Adipocyte (in vitro differentiated cells): ENCODE measurements at regions not wholly inside any gene's neighbourhood (a gene's known extent, or its start where the extent isn't known, plus 50 kb on each side); places are given as distances from the start of the nearest gene placed in this dataset.

Source experiments
- DNase-seq: peaks from one replicate; pipeline ENCODE4 v3.0.0-alpha.2; 2015; ENCODE audit warnings: low read depth
- H3K27me3 ChIP-seq: replicated peaks from 2 replicates; pipeline ENCODE4 v1.7.0; 2013; ENCODE audit warnings: mild to moderate bottlenecking, low read length, moderate library complexity; ENCODE audit not compliant: control insufficient read depth, insufficient read depth
- H3K36me3 ChIP-seq: 2 replicates; pipeline ENCODE4 v1.7.0; 2013; ENCODE audit warnings: low read length, mild to moderate bottlenecking, moderate library complexity; ENCODE audit not compliant: control insufficient read depth, insufficient read depth, severe bottlenecking
- H3K4me1 ChIP-seq: 2 replicates; pipeline ENCODE4 v1.7.0; 2013; ENCODE audit warnings: mild to moderate bottlenecking, low read length, moderate library complexity; ENCODE audit not compliant: control insufficient read depth, insufficient read depth
- H3K4me3 ChIP-seq: 2 replicates; pipeline ENCODE4 v1.7.0; 2013; ENCODE audit warnings: mild to moderate bottlenecking, low read length, moderate library complexity
- H3K9ac ChIP-seq: 2 replicates; pipeline ENCODE4 v1.7.0; 2013; ENCODE audit warnings: mild to moderate bottlenecking, low read length, moderate library complexity
- H3K9me3 ChIP-seq: 2 replicates; pipeline ENCODE4 v1.7.0; 2013; ENCODE audit warnings: mild to moderate bottlenecking, low read length, moderate library complexity; ENCODE audit not compliant: control insufficient read depth

DNA sequence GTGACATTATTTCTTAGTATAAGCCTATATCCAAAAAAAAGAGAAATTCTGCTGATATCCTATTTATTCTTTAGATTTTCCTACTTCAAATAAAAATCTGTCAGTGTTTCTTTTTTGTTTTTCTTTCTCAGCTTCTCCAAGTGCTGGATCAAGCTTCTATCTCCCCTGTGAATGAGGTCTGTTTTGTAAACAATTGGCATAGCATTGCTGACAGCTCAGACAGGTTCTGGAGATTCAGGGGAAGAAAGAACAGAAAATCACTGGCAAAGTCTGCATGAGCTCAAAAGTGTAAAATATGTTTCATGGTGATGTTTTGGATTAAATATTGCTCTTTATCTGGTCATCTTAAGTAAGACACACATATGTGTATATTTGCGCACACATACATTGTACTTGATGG, 492.0 kb upstream of the IGFBP7 start:
- no peaks in the 10 kb centered on the region for H3K9me3 ChIP-seq
- H3K4me1 ChIP-seq = no peaks in the 10 kb centered on the region
- H3K9ac ChIP-seq = no peak overlapping the region
- DNase-seq = no peak
- no peaks in the 10 kb centered on the region for H3K36me3 ChIP-seq
- no peak overlapping the region for H3K4me3 ChIP-seq
- H3K27me3 ChIP-seq = no peaks in the 10 kb centered on the region

DNA sequence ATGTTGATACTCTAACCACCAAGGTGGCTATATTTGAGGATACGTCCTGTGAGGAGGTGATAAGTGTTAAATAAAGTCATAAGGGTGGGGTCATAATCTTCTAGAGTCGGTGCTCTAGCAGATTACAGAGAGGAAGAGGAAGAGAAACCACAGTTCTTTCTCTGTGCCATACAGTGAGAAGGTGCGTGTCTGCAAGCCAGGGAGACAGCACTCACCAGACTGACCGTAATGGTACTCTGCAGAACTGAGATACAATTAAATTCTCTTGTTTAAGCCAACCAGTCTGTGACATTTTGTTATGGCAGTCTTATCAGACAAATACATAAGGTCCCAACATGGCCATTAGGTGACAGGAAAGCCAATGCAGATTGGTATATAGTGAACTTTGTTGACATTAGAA, 480.9 kb upstream of the IGFBP7 start:
- no peak overlapping the region for H3K9ac ChIP-seq
- H3K9me3 ChIP-seq = no peaks in the 10 kb centered on the region
- H3K36me3 ChIP-seq = no peaks in the 10 kb centered on the region
- no peaks in the 10 kb centered on the region for H3K4me1 ChIP-seq
- no peak overlapping the region for H3K4me3 ChIP-seq
- DNase-seq = no peak
- no peaks in the 10 kb centered on the region for H3K27me3 ChIP-seq

DNA sequence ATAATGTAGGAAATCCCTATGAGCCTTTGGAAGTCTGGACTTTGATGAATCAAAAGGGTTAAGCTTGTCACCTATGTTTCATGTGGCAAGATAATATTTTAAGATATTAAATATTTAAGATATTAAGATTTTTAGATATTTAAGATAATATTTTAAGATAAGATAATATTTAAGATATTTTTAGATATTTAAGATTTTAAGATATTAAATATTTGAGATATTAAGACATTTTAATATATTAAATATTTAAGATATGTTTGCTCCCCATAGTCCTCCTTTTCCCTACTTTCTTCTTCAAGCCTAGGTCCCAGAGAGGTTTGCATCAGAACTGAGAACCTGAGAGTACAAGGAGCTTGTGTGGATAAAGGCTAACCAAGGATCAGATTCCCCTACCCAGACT, 478.4 kb upstream of the IGFBP7 start:
- Histone ChIP-seq H3K4me3 (no peak overlapping the region), H3K9me3 (no peaks in the 10 kb centered on the region), H3K27me3 (no peaks in the 10 kb centered on the region), H3K36me3 (no peaks in the 10 kb centered on the region), H3K4me1 (no peaks in the 10 kb centered on the region), H3K9ac (no peak overlapping the region)
- no peak for DNase-seq

GRCh38 chr4:57580710-57581599, 470.8 kb upstream of the IGFBP7 start:
- Histone ChIP-seq H3K4me1 (no peaks in the 10 kb centered on the region), H3K9ac (no peak overlapping the region), H3K27me3 (no peaks in the 10 kb centered on the region), H3K4me3 (no peak overlapping the region), H3K36me3 (no peaks in the 10 kb centered on the region), H3K9me3 (no peaks in the 10 kb centered on the region)
- no peak for DNase-seq

GRCh38 chr4:57575426-57575825, 465.2 kb upstream of the IGFBP7 start:
- H3K27me3 ChIP-seq = no peaks in the 10 kb centered on the region
- no peak for DNase-seq
- H3K36me3 ChIP-seq = no peaks in the 10 kb centered on the region
- no peaks in the 10 kb centered on the region for H3K9me3 ChIP-seq
- H3K4me1 ChIP-seq = no peaks in the 10 kb centered on the region
- no peak overlapping the region for H3K9ac ChIP-seq
- H3K4me3 ChIP-seq = no peak overlapping the region

GRCh38 chr4:57554556-57555092, 444.4 kb upstream of the IGFBP7 start:
- no peaks in the 10 kb centered on the region for H3K36me3 ChIP-seq
- H3K4me3 ChIP-seq = no peak overlapping the region
- H3K27me3 ChIP-seq = no peaks in the 10 kb centered on the region
- DNase-seq = no peak
- no peak overlapping the region for H3K9ac ChIP-seq
- H3K4me1 ChIP-seq = no peaks in the 10 kb centered on the region
- H3K9me3 ChIP-seq = no peaks in the 10 kb centered on the region

- Histone ChIP-seq H3K36me3 (no peaks in the 10 kb centered on the region), H3K9ac (no peak overlapping the region)
Measured at GRCh38 chr4:57553728-57554127, 443.5 kb upstream of the IGFBP7 start.

GRCh38 chr4:57550198-57550597, 440.0 kb upstream of the IGFBP7 start:
- no peaks in the 10 kb centered on the region for H3K4me1 ChIP-seq
- H3K9ac ChIP-seq = no peak overlapping the region
- no peaks in the 10 kb centered on the region for H3K9me3 ChIP-seq
- no peak for DNase-seq
- no peak overlapping the region for H3K4me3 ChIP-seq
- H3K27me3 ChIP-seq = no peaks in the 10 kb centered on the region
- H3K36me3 ChIP-seq = no peaks in the 10 kb centered on the region

More at GRCh38 chr4:57553728-57554127, 443.5 kb upstream of the IGFBP7 start:
- Histone ChIP-seq H3K4me3 (no peak overlapping the region), H3K9me3 (no peaks in the 10 kb centered on the region), H3K27me3 (no peaks in the 10 kb centered on the region), H3K4me1 (no peaks in the 10 kb centered on the region)
- no peak for DNase-seq

- H3K27me3 ChIP-seq = no peaks in the 10 kb centered on the region
- H3K4me3 ChIP-seq = no peak overlapping the region
- peaks cover 2% of the 10 kb centered on the region for H3K9me3 ChIP-seq
- H3K9ac ChIP-seq = no peak overlapping the region
- no peaks in the 10 kb centered on the region for H3K4me1 ChIP-seq
- H3K36me3 ChIP-seq = no peaks in the 10 kb centered on the region
- no peak for DNase-seq
Measured at GRCh38 chr4:57548856-57549255, 438.7 kb upstream of the IGFBP7 start.

- no peak overlapping the region for H3K9ac ChIP-seq
- no peaks in the 10 kb centered on the region for H3K36me3 ChIP-seq
- H3K4me3 ChIP-seq = no peak overlapping the region
- H3K9me3 ChIP-seq = peaks cover 2% of the 10 kb centered on the region
- no peak for DNase-seq
- no peaks in the 10 kb centered on the region for H3K27me3 ChIP-seq
- no peaks in the 10 kb centered on the region for H3K4me1 ChIP-seq
Measured at GRCh38 chr4:57544811-57545654, 434.8 kb upstream of the IGFBP7 start.

DNA sequence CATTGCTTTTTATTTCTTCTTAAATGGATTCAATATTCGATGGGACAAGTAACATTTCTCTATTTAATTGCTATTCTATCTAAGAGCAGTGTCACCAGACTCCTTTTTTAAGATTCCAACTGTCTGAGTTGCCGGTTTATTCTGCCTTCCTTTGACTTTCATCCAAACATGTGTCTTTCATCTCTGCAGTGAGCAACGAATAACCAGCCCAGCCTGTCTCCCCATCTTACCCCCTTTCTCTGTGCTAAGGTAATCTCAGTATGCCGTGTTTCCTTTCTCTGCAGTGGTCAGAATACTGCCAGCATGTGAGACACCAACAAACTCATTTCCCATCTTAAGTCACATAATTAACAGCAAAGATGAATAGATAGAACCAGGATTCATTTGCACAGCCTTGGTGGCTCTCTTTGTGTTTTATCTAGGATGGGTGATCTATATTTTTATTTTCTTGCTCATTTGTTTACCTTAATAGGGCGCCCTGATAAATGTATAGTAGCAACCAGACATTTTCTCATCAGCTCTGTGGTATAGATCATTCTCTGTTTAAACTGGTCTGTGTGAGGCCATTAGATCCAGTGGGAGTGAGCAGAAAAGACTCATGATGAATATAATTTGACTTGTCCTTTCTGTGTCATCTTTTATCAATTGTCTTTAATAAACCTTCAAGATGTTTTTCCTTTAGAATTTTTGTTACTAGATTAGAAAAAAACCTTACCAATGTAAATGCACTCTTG, 394.8 kb upstream of the IGFBP7 start:
- Histone ChIP-seq H3K4me1 (peaks cover 8% of the 10 kb centered on the region), H3K4me3 (no peak overlapping the region), H3K9ac (no peak overlapping the region), H3K27me3 (no peaks in the 10 kb centered on the region), H3K9me3 (no peaks in the 10 kb centered on the region), H3K36me3 (no peaks in the 10 kb centered on the region)
- no peak for DNase-seq
